ENCODE measurements at regions not wholly inside any gene's neighbourhood (a gene's known extent, or its start where the extent isn't known, plus 50 kb on each side); places are given as distances from the start of the nearest gene placed in this dataset.
"Not testable (repeated sequence)": the region's sequence is repeated elsewhere in the genome, so short reads cannot be mapped to it uniquely, and the experiment has no call there.

DNA sequence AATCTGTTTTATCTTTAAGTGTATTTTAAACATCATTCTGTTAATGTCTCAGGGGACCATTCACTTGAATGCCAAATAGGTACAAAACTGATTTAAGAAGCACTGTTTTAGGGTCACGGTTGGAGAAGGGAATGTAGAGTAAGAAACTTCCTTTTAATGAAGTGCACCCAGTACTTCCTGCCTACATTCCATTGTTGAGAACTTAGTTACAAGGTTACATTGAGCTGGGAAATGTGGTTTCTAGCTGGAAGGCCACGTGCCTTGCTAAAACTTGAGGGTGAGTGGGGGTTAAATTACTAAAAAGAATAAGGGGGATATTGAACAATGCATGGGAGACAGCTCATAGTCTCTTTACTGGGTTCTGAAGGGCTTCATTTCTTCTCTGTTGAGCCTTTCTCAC, 78.3 kb upstream of the TBC1D5 start:
- DNase-seq: no peak

DNA sequence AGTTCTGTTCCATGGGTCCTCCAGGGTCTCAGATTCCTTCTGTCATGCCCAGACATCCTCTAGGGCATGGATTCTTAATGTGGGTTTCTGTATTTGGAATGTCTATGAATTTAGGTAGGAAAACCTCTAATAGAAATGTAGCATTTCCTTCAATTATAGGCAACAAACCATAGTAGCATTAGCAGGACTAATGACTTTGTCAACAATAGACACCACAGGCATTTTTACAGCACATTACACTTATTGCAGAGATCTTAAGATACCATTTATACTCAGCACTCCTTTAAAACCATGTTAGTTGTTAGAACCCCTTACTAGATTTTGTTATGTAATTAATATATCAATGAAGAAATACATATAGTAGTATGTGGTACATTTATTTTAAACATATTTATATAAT, 77.8 kb upstream of the TBC1D5 start:
- DNase-seq: no peak

DNA sequence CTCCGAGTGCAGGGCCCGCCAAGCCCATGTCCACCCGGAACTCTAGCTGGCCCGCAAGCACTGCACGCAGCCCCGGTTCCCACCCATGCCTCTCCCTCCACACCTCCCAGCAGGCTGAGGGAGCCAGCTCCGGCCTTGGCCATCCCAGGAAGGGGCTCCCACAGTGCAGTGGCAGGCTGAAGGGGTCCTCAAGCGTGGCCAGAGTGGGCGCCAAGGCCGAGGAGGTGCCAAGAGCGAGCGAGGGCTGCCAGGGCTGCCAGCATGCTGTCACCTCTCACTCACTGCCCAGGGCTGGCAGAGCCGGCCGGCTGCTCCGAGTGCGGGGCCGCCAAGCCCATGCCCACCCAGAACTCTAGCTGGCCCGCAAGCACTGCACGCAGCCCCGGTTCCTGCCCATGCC, 75.5 kb upstream of the TBC1D5 start:
- not testable (repeated sequence) for DNase-seq

DNA sequence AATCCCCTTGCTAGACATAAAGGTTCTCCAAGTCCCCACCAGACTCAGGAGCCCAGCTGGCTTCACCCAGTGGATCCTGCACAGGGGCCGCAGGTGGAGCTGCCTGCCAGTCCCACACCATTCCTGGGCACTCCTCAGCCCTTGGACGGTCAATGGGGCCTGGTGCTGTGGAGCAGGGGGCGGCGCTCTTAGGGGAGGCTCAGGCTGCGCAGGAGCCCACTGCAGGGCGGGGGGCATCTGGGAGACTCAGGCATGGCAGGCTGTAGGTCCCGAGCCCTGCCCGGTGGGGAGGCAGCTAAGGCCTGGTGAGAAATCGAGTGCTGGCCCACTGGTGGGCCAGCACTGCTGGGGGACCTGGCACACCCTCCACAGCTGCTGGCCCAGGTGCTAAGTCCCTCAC, 75.1 kb upstream of the TBC1D5 start:
- DNase-seq: no peak

- DNase-seq: not testable (repeated sequence)
These were observed 74.4 kb upstream of the TBC1D5 start for GRCh38 chr3:17816839-17817238.

- not testable (repeated sequence) for DNase-seq
These were observed 69.9 kb upstream of the TBC1D5 start for GRCh38 chr3:17812328-17812727.

DNA sequence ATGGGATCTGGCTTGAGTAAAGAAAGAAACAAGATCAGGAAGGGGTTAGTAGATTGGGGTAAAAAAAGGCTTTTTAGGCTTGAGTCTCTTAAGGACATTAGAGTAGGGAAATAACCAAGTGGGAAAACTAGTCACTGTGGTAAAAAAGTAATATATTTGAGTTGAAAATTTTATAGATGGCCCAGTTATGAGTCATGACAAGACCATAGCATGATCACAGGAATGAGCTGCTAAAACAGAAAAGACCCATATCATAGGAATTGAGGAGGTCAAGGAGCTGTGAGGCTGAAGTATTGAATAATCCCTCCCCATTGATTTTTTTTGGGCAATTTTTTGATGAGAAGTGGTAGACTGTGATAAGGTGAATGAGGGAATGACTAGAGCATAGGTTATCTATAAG, 69.2 kb upstream of the TBC1D5 start:
- DNase-seq: no peak

DNA sequence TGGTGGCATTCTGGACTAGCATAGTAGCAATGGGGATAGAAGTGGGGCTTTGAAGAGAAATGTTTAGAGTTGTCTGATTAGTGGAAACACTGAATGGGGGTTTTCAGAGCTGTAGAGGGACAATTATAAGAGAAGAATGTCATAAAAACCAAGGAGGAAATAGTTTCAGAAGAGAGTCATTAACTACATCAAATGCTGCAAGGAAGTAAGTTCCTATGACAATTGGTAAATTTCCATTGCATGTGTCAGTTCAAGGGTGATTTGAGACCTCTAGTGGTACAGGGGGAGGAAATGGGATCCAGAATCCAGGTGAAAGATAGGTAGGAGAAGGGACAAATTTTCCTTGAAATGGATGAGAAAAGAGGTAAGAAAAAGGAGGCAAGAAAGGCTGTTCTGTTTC, 68.3 kb upstream of the TBC1D5 start:
- no peak for DNase-seq

- DNase-seq: no peak
These were observed 66.6 kb upstream of the TBC1D5 start for GRCh38 chr3:17808994-17809393.

DNA sequence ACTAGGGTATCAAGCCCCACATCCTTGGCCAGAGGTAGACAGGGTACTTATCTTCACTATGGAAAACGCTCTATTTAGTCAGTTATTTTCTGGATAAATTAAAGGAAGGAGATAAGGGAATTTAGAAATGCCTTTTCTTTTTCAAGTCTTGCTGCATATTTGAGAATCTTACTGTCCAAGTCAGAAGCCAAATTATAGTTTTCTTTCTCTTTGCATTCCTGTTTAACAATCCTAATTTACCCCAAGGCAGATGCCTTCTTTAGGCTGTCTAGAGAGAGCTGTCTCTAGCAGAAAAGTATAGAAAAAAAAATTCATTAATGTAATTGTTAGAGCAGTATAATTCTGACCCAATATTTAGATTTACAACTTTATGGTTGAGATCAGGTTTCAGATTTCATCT, 64.4 kb upstream of the TBC1D5 start:
- DNase-seq: no peak

DNA sequence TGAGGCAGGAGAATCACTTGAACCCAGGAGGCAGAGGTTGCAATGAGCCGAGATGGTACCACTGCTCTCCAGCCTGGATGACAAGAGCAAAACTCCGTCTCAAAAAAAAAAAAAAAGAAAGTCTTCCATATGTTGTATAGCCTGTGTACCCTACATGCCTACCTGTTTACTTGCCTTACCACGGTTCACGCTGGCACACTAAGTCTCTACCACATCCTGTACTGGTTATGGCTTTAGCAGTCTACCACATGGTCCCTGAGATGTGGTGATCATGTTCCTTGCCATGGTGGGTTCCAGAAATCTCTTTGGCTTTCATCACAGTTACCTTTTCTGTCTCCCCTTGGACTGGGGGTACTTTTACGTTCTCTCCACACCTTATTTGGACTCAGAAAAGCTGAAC, 63.8 kb upstream of the TBC1D5 start:
- DNase-seq: no peak

DNA sequence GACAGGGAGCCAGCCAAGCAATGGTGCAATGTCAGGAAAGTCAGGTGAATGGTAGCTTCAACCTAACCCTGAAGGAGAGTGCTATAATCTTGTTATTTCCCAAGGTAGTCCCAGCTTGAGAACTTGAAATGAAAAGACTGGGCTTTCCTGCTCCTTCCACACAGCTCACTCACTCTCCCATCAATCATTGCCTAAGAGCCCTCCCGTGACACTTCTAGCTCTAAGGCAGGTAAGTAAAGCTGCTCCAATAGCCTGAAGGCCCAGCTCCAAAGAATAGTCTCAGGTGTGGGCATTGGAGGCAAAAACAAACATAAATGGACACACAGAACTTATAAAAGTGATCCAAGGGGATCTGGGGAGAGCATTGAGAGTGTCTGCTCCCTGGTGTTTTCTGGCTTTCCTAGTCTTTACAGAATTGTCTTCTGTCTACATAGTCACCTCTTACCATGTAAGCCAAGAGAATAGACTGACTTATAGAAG, 63.1 kb upstream of the TBC1D5 start:
- no peak for DNase-seq

GRCh38 chr3:17802950-17803349, 60.5 kb upstream of the TBC1D5 start:
- no peak for DNase-seq

- DNase-seq: no peak
These were observed 58.7 kb upstream of the TBC1D5 start for GRCh38 chr3:17801131-17801530.

GRCh38 chr3:17800232-17800631, 57.8 kb upstream of the TBC1D5 start:
- DNase-seq: no peak

DNA sequence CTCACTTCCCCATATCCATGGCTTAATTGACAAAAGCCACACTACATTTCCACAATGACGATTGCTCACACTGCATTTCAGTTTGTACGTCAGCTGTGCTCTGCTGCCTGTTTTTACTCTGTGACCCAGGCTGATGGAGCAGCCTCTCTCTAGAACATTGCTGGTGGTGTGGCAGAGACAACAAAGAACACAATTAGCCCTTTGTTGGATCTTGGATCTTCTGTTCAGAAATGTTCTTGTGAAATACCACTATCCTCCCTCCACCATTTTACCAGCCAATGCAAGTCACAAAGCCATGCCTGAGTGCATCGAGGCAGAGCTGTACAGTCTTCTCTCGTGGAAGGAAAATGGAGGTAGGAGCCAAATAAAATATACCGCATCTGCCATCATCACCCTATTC, 56.9 kb upstream of the TBC1D5 start:
- no peak for DNase-seq

- DNase-seq: no peak
These were observed 55.6 kb upstream of the TBC1D5 start for GRCh38 chr3:17798000-17798399.

DNA sequence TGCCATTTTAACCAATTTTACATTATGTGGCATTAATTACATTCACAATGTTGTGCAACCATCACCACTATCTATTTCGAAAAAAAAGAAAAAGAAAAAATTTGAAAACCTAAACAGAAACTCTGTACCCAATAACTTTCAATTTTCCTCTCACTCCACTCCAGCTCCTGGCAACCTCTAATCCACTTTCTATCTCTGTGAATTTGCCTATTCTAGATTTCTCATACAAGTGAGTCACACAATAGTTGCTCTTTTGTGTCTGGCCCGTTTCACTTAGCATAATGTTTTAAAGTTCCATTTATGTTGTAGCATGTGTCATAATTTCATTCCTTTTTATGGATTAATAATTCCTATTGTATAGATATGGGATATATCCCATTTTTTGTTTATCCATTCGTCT, 53.3 kb upstream of the TBC1D5 start:
- no peak for DNase-seq

DNA sequence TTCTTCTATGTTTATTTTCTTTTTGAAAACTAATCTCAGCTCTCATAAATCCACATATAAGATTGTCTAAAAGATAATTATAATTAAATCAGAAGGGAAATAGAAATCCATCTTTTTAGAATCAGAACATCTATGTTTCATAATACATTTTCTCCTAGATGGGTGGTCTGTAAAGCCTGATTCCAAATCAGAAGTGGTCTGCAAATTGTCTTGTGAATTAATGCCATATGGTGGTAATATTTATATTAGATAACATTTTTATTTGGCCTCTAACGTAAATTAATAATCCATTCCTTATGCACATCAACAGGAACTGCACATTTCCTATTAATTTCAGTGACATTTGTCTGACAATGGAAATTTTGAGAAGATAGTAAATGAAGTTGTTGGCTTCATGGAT, 52.8 kb upstream of the TBC1D5 start:
- no peak for DNase-seq

DNA sequence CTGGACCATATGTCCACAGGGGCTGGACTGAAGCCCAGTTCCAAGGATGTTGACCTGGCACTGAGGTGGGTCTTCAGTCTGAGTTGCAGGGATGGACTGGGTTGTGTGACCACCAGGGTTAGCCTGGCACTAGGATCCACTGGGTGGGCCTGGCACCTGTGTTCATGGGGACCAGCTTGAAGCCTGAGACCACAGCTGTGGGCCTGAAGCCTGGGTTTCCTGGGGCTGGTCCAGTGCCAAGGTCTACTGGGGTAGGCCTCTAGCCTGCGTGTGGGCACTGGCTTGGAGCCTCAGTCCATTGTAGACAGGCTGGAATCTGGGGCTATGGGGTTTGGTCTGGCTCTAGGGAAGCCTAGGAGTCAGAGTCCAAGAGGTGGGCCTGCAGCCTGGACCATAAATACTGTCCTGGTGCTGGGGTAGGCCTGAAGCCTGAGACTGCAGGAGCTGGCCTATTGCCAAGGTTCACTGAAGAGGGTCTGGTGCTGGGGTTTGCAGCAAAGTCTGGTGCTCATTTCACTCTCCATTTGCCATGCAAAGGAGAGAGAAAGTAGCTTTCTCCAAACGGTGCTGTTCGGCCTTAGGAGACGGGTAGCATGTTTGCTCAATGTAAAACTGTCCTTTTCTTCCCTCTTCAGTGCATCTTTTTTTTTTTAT, 51.2 kb upstream of the TBC1D5 start:
- DNase-seq: no peak

All from stimulated activated CD4-positive, alpha-beta T cell treated with anti-CD3 and anti-CD28 coated beads, Interleukin-4, amount 100 ng/mL, for 1 hour (primary cell).